Ovary (tissue), 3 donors: ENCODE measurements at regions not wholly inside any gene's neighbourhood (a gene's known extent, or its start where the extent isn't known, plus 50 kb on each side); places are given as distances from the start of the nearest gene placed in this dataset.

Experiments
- EP300 ChIP-seq: sonication (generic); formaldehyde crosslinking; IDR thresholded peaks from one replicate; pipeline ENCODE4 v1.6.1; 2017; ENCODE audit warnings: antibody characterized with exemption
- POLR2A ChIP-seq: fragments of 450-650 bp; IDR thresholded peaks from one replicate; pipeline ENCODE4 v1.6.1; 2017; ENCODE audit warnings: antibody characterized with exemption, mild to moderate bottlenecking, moderate library complexity
- TF ChIP-seq, protein P1 (sequence below), 3 donors: fragments of 450-650 bp in 2 of 3; fragments of 200-600 bp in 1 of 3; IDR thresholded peaks; one replicate each; pipeline versions ENCODE4 v1.5.1 to v1.8.0; 2016 to 2022; ENCODE audit warnings: antibody characterized with exemption in 3 of 3, mild to moderate bottlenecking in 1 of 3
- donor health status: DM: no; HTN: no; CAD: no.

DNA sequence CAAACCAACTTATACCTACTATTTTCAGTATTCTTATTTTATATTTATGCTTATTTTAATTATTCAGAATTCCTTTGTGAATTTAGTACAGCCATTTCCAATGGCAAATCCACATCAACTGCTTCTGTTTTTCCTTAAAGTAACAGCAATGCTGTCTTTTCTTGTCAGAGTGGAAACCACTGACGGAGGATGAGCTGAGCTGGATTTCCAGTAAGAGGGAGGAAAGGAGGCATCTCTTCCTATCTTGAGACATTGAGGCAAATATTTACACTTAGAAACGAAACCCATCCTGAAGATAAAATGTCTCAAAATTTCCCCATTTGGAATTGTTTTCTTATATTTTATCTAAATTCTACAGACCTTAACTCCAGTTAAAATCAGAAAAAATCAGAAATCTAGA, 66.1 kb upstream of the SLC44A3 start:
- TF ChIP-seq, protein P1, sequence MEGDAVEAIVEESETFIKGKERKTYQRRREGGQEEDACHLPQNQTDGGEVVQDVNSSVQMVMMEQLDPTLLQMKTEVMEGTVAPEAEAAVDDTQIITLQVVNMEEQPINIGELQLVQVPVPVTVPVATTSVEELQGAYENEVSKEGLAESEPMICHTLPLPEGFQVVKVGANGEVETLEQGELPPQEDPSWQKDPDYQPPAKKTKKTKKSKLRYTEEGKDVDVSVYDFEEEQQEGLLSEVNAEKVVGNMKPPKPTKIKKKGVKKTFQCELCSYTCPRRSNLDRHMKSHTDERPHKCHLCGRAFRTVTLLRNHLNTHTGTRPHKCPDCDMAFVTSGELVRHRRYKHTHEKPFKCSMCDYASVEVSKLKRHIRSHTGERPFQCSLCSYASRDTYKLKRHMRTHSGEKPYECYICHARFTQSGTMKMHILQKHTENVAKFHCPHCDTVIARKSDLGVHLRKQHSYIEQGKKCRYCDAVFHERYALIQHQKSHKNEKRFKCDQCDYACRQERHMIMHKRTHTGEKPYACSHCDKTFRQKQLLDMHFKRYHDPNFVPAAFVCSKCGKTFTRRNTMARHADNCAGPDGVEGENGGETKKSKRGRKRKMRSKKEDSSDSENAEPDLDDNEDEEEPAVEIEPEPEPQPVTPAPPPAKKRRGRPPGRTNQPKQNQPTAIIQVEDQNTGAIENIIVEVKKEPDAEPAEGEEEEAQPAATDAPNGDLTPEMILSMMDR (IDR thresholded peaks at IDR 0.05) = no peak
- TF ChIP-seq EP300 = no peak
- no peak for TF ChIP-seq POLR2A
